Nephron (organoid): ENCODE measurements at regions not wholly inside any gene's neighbourhood (a gene's known extent, or its start where the extent isn't known, plus 50 kb on each side); places are given as distances from the start of the nearest gene placed in this dataset.
A peak's percentile ranks its signal among the peaks of the same experiment; 100 is the strongest.

Source experiments
- H3K27ac Mint-ChIP-seq, 3 experiments: 2 replicates each; pipeline ENCODE4 v1.8.0; 2020; ENCODE audit warnings: mixed read lengths in 3 of 3, mild to moderate bottlenecking in 2 of 3, moderate library complexity in 1 of 3
- H3K27me3 Mint-ChIP-seq: 2 replicates; pipeline ENCODE4 v1.8.0; 2021; ENCODE audit warnings: low read depth, mild to moderate bottlenecking, moderate library complexity, mixed read lengths
- H3K36me3 Mint-ChIP-seq: 2 replicates; pipeline ENCODE4 v1.8.0; 2020; ENCODE audit warnings: low read depth, mixed read lengths
- H3K4me1 Mint-ChIP-seq: 2 replicates; pipeline ENCODE4 v1.8.0; 2020; ENCODE audit warnings: mixed read lengths
- H3K4me3 Mint-ChIP-seq, 3 experiments: 2 replicates each; pipeline ENCODE4 v1.8.0; 2020; ENCODE audit warnings: mild to moderate bottlenecking in 3 of 3, mixed read lengths in 3 of 3, moderate library complexity in 2 of 3
- H3K9me3 Mint-ChIP-seq: 2 replicates; pipeline ENCODE4 v1.8.0; 2020; ENCODE audit warnings: mixed read lengths
- CTCF ChIP-seq, 3 experiments: fragments of 200-600 bp; sonication (generic); IDR thresholded peaks; one replicate each; pipeline ENCODE4 v1.5.0; 2021; ENCODE audit warnings: antibody characterized with exemption in 3 of 3; ENCODE audit not compliant: unreplicated experiment in 3 of 3

- no peaks in the 10 kb centered on the region for H3K27me3 Mint-ChIP-seq
- H3K4me3 Mint-ChIP-seq: no peak overlapping the region
- TF ChIP-seq CTCF (IDR thresholded peaks at IDR 0.05; ENCODE audit: unreplicated experiment in 3 of 3): no peak
- H3K27ac Mint-ChIP-seq: no peak overlapping the region
- H3K9me3 Mint-ChIP-seq: no peaks in the 10 kb centered on the region
- no peaks in the 10 kb centered on the region for H3K36me3 Mint-ChIP-seq
- H3K4me1 Mint-ChIP-seq: no peaks in the 10 kb centered on the region
Measured at GRCh38 chr9:73451003-73451402, 299.3 kb downstream of the ANXA1 start.

GRCh38 chr9:73459817-73460216 lies 308.2 kb downstream of the ANXA1 start:
- TF ChIP-seq CTCF (IDR thresholded peaks at IDR 0.05; ENCODE audit: unreplicated experiment in 3 of 3): no peak
- no peaks in the 10 kb centered on the region for H3K9me3 Mint-ChIP-seq
- H3K4me3 Mint-ChIP-seq: no peak overlapping the region
- no peaks in the 10 kb centered on the region for H3K36me3 Mint-ChIP-seq
- H3K27ac Mint-ChIP-seq: no peak overlapping the region
- H3K27me3 Mint-ChIP-seq: no peaks in the 10 kb centered on the region
- no peaks in the 10 kb centered on the region for H3K4me1 Mint-ChIP-seq

- Mint-ChIP-seq H3K36me3 (no peaks in the 10 kb centered on the region), H3K27me3 (no peaks in the 10 kb centered on the region), H3K4me1 (no peaks in the 10 kb centered on the region), H3K9me3 (peaks cover 2% of the 10 kb centered on the region), H3K27ac (no peak overlapping the region), H3K4me3 (no peak overlapping the region)
- no peak for TF ChIP-seq CTCF (IDR thresholded peaks at IDR 0.05; ENCODE audit: unreplicated experiment in 3 of 3)
Measured at GRCh38 chr9:73468716-73469115, 317.1 kb downstream of the ANXA1 start.

GRCh38 chr9:73470766-73471165 lies 319.1 kb downstream of the ANXA1 start:
- H3K27ac Mint-ChIP-seq: peak overlapping the region in 1 of 3 experiments; percentile 31
- H3K27me3 Mint-ChIP-seq: no peaks in the 10 kb centered on the region
- peaks cover 2% of the 10 kb centered on the region for H3K9me3 Mint-ChIP-seq
- H3K36me3 Mint-ChIP-seq: no peaks in the 10 kb centered on the region
- TF ChIP-seq CTCF (IDR thresholded peaks at IDR 0.05; ENCODE audit: unreplicated experiment in 3 of 3): no peak
- H3K4me3 Mint-ChIP-seq: no peak overlapping the region
- H3K4me1 Mint-ChIP-seq: no peaks in the 10 kb centered on the region

GRCh38 chr9:73474002-73474600 lies 322.4 kb downstream of the ANXA1 start:
- H3K4me1 Mint-ChIP-seq: no peaks in the 10 kb centered on the region
- H3K4me3 Mint-ChIP-seq: no peak overlapping the region
- no peak for TF ChIP-seq CTCF (IDR thresholded peaks at IDR 0.05; ENCODE audit: unreplicated experiment in 3 of 3)
- no peaks in the 10 kb centered on the region for H3K9me3 Mint-ChIP-seq
- H3K27me3 Mint-ChIP-seq: no peaks in the 10 kb centered on the region
- H3K27ac Mint-ChIP-seq: no peak overlapping the region
- no peaks in the 10 kb centered on the region for H3K36me3 Mint-ChIP-seq

- H3K4me3 Mint-ChIP-seq: no peak overlapping the region
- H3K9me3 Mint-ChIP-seq: no peaks in the 10 kb centered on the region
- H3K36me3 Mint-ChIP-seq: no peaks in the 10 kb centered on the region
- H3K27me3 Mint-ChIP-seq: no peaks in the 10 kb centered on the region
- no peak overlapping the region for H3K27ac Mint-ChIP-seq
- H3K4me1 Mint-ChIP-seq: no peaks in the 10 kb centered on the region
- no peak for TF ChIP-seq CTCF (IDR thresholded peaks at IDR 0.05; ENCODE audit: unreplicated experiment in 3 of 3)
Measured at GRCh38 chr9:73474625-73475024, 323.0 kb downstream of the ANXA1 start.
